Mesothelial cell of epicardium (in vitro differentiated cells): ENCODE measurements at regions not wholly inside any gene's neighbourhood (a gene's known extent, or its start where the extent isn't known, plus 50 kb on each side); places are given as distances from the start of the nearest gene placed in this dataset.

ENCODE experiments used
- DNase-seq, 2 experiments: peaks; one replicate each; pipeline ENCODE4 v3.0.0; 2021; ENCODE audit warnings: low spot score in 2 of 2; ENCODE audit not compliant: unreplicated experiment in 2 of 2
- H3K27ac Mint-ChIP-seq: 2 replicates; pipeline ENCODE4 v1.8.0; 2021; ENCODE audit warnings: mixed read lengths
- H3K27me3 Mint-ChIP-seq: 2 replicates; pipeline ENCODE4 v1.8.0; 2021; ENCODE audit warnings: low read depth, mixed read lengths
- H3K36me3 Mint-ChIP-seq: 2 replicates; pipeline ENCODE4 v1.8.0; 2021; ENCODE audit warnings: mixed read lengths
- H3K4me1 Mint-ChIP-seq: 2 replicates; pipeline ENCODE4 v1.8.0; 2021; ENCODE audit warnings: mixed read lengths
- H3K4me3 Mint-ChIP-seq: 2 replicates; pipeline ENCODE4 v1.8.0; 2021; ENCODE audit warnings: mild to moderate bottlenecking, moderate library complexity, mixed read lengths
- H3K9me3 Mint-ChIP-seq: 2 replicates; pipeline ENCODE4 v1.8.0; 2021; ENCODE audit warnings: mixed read lengths
- CTCF ChIP-seq: fragments of 200-600 bp; sonication (generic); IDR thresholded peaks from one replicate; pipeline ENCODE4 v1.5.0; 2021; ENCODE audit warnings: antibody characterized with exemption; ENCODE audit not compliant: unreplicated experiment

- no peaks in the 10 kb centered on the region for H3K36me3 Mint-ChIP-seq
- H3K27me3 Mint-ChIP-seq = no peaks in the 10 kb centered on the region
- H3K27ac Mint-ChIP-seq = no peak overlapping the region
- DNase-seq = no peak
- no peaks in the 10 kb centered on the region for H3K9me3 Mint-ChIP-seq
- peaks cover 25% of the 10 kb centered on the region for H3K4me1 Mint-ChIP-seq
- no peak for TF ChIP-seq CTCF
- no peak overlapping the region for H3K4me3 Mint-ChIP-seq
Measured at GRCh38 chr6:79305020-79305419, 70.5 kb upstream of the HMGN3 start.

- Mint-ChIP-seq H3K27me3 (no peaks in the 10 kb centered on the region), H3K27ac (no peak overlapping the region), H3K36me3 (no peaks in the 10 kb centered on the region), H3K4me3 (no peak overlapping the region), H3K4me1 (peaks cover 30% of the 10 kb centered on the region), H3K9me3 (no peaks in the 10 kb centered on the region)
- DNase-seq = no peak
- TF ChIP-seq CTCF = no peak
Measured at GRCh38 chr6:79302341-79302740, 67.9 kb upstream of the HMGN3 start.

GRCh38 chr6:79301290-79301689, 66.8 kb upstream of the HMGN3 start:
- peaks cover 30% of the 10 kb centered on the region for H3K4me1 Mint-ChIP-seq
- H3K36me3 Mint-ChIP-seq = no peaks in the 10 kb centered on the region
- peak overlapping the region; percentile 74 for H3K27ac Mint-ChIP-seq
- H3K9me3 Mint-ChIP-seq = no peaks in the 10 kb centered on the region
- no peak for TF ChIP-seq CTCF
- no peaks in the 10 kb centered on the region for H3K27me3 Mint-ChIP-seq
- no peak overlapping the region for H3K4me3 Mint-ChIP-seq
- no peak for DNase-seq

- H3K4me3 Mint-ChIP-seq = no peak overlapping the region
- H3K4me1 Mint-ChIP-seq = peaks cover 17% of the 10 kb centered on the region
- no peaks in the 10 kb centered on the region for H3K36me3 Mint-ChIP-seq
- no peak for DNase-seq
- H3K27ac Mint-ChIP-seq = no peak overlapping the region
- no peak for TF ChIP-seq CTCF
- H3K27me3 Mint-ChIP-seq = no peaks in the 10 kb centered on the region
- H3K9me3 Mint-ChIP-seq = peaks cover 16% of the 10 kb centered on the region
Measured at GRCh38 chr6:79296211-79296610, 61.7 kb upstream of the HMGN3 start.
